Stimulated activated CD8-positive, alpha-beta memory T cell treated with anti-CD3 and anti-CD28 coated beads, Interleukin-15, amount 100 ng/mL, for 48 hours (primary cell): ENCODE measurements at regions not wholly inside any gene's neighbourhood (a gene's known extent, or its start where the extent isn't known, plus 50 kb on each side); places are given as distances from the start of the nearest gene placed in this dataset.

Source experiments
- DNase-seq, 2 donors: peaks; one replicate each; pipeline ENCODE4 v3.0.0-alpha.2; 2020; ENCODE audit warnings: low read depth in 2 of 2

- no peak for DNase-seq
Observed at GRCh38 chr2:56707650-56708049, 523.9 kb downstream of the CCDC85A start.

- no peak for DNase-seq
Observed at GRCh38 chr2:56709181-56709580, 525.4 kb downstream of the CCDC85A start.

- DNase-seq = no peak
Observed at GRCh38 chr2:56713161-56713676, 529.4 kb downstream of the CCDC85A start.

GRCh38 chr2:56713978-56714377 lies 530.2 kb downstream of the CCDC85A start:
- no peak for DNase-seq

- DNase-seq = no peak
Observed at GRCh38 chr2:56714400-56714799, 530.6 kb downstream of the CCDC85A start.

GRCh38 chr2:56715683-56716082 lies 531.9 kb downstream of the CCDC85A start:
- DNase-seq = no peak

- no peak for DNase-seq
Observed at GRCh38 chr2:56718413-56718812, 534.6 kb downstream of the CCDC85A start.

GRCh38 chr2:56729212-56729611 lies 545.4 kb downstream of the CCDC85A start:
- DNase-seq = no peak

- DNase-seq = no peak
Observed at GRCh38 chr2:56732946-56733345, 549.2 kb downstream of the CCDC85A start.

GRCh38 chr2:56739413-56739812 lies 555.6 kb downstream of the CCDC85A start:
- DNase-seq = no peak

GRCh38 chr2:56741601-56742102 lies 557.9 kb downstream of the CCDC85A start:
- DNase-seq = no peak

- no peak for DNase-seq
Observed at GRCh38 chr2:56743807-56744206, 560.0 kb downstream of the CCDC85A start.

- DNase-seq = no peak
Observed at GRCh38 chr2:56749152-56749752, 565.5 kb downstream of the CCDC85A start.

GRCh38 chr2:56753182-56753581 lies 569.4 kb downstream of the CCDC85A start:
- DNase-seq = no peak

GRCh38 chr2:56754066-56754615 lies 570.4 kb downstream of the CCDC85A start:
- DNase-seq = no peak

- DNase-seq = no peak
Observed at GRCh38 chr2:56754627-56755026, 570.8 kb downstream of the CCDC85A start.

GRCh38 chr2:56757884-56758545 lies 574.2 kb downstream of the CCDC85A start:
- no peak for DNase-seq

GRCh38 chr2:56763683-56764082 lies 579.9 kb downstream of the CCDC85A start:
- no peak for DNase-seq

- DNase-seq = no peak
Observed at GRCh38 chr2:56768973-56769372, 585.2 kb downstream of the CCDC85A start.

GRCh38 chr2:56770490-56770889 lies 586.7 kb downstream of the CCDC85A start:
- DNase-seq = no peak

- DNase-seq = no peak
Observed at GRCh38 chr2:56784046-56784445, 600.3 kb downstream of the CCDC85A start.

GRCh38 chr2:56801214-56801613 lies 617.4 kb downstream of the CCDC85A start:
- DNase-seq = no peak

GRCh38 chr2:56801770-56802169 lies 618.0 kb downstream of the CCDC85A start:
- no peak for DNase-seq
